GM21786 (cell line): ENCODE measurements at regions not wholly inside any gene's neighbourhood (a gene's known extent, or its start where the extent isn't known, plus 50 kb on each side); places are given as distances from the start of the nearest gene placed in this dataset.

Experiments used
- ATAC-seq: cut with Tn5 transposase; IDR thresholded peaks from one replicate; pipeline ENCODE4 v1.9.1; 2021; ENCODE audit not compliant: unreplicated experiment

- no peak for ATAC-seq
Observed at GRCh38 chrX:82070948-82071347, 869.0 kb downstream of the SH3BGRL start.

GRCh38 chrX:82081027-82081426 lies 879.1 kb downstream of the SH3BGRL start:
- no peak for ATAC-seq

GRCh38 chrX:82087699-82088098 lies 885.8 kb downstream of the SH3BGRL start:
- no peak for ATAC-seq

- ATAC-seq: no peak
Observed at GRCh38 chrX:82092307-82092706, 890.4 kb downstream of the SH3BGRL start.

GRCh38 chrX:82125103-82125502 lies 923.2 kb downstream of the SH3BGRL start:
- ATAC-seq: no peak

GRCh38 chrX:82127228-82128123 lies 925.6 kb downstream of the SH3BGRL start:
- ATAC-seq: peak; percentile 89

GRCh38 chrX:82134378-82134777 lies 932.5 kb downstream of the SH3BGRL start:
- no peak for ATAC-seq

- ATAC-seq: no peak
Observed at GRCh38 chrX:82141942-82142341, 940.0 kb downstream of the SH3BGRL start.

- ATAC-seq: no peak
Observed at GRCh38 chrX:82161195-82161594, 959.3 kb downstream of the SH3BGRL start.

- ATAC-seq: no peak
Observed at GRCh38 chrX:82163701-82164100, 961.8 kb downstream of the SH3BGRL start.

- no peak for ATAC-seq
Observed at GRCh38 chrX:82196866-82197265, 995.0 kb downstream of the SH3BGRL start.

- ATAC-seq: no peak
Observed at GRCh38 chrX:82208975-82209374, 1007.1 kb downstream of the SH3BGRL start.

GRCh38 chrX:82218361-82218760 lies 1016.5 kb downstream of the SH3BGRL start:
- ATAC-seq: peak; percentile 91

- no peak for ATAC-seq
Observed at GRCh38 chrX:82219129-82219528, 1017.2 kb downstream of the SH3BGRL start.

GRCh38 chrX:82224961-82225360 lies 1023.1 kb downstream of the SH3BGRL start:
- no peak for ATAC-seq

- no peak for ATAC-seq
Observed at GRCh38 chrX:82230013-82230412, 1028.1 kb downstream of the SH3BGRL start.

GRCh38 chrX:82232679-82233078 lies 1030.8 kb downstream of the SH3BGRL start:
- no peak for ATAC-seq

- no peak for ATAC-seq
Observed at GRCh38 chrX:82237328-82237727, 1035.4 kb downstream of the SH3BGRL start.
